Upper lobe of left lung (tissue), 6 donors: ENCODE measurements at regions not wholly inside any gene's neighbourhood (a gene's known extent, or its start where the extent isn't known, plus 50 kb on each side); places are given as distances from the start of the nearest gene placed in this dataset.
"Not testable (repeated sequence)": the region's sequence is repeated elsewhere in the genome, so short reads cannot be mapped to it uniquely, and the experiment has no call there.

ENCODE experiments used
- ATAC-seq, 2 donors: fragments of 200-7000 bp; cut with Tn5 transposase; one replicate each; pipeline ENCODE4 v1.9.1; 2022; ENCODE audit warnings: mild to moderate bottlenecking in 2 of 2, moderate library complexity in 2 of 2; ENCODE audit not compliant: low FRiP score in 2 of 2
- DNase-seq, 2 donors: peaks; one replicate each; pipeline ENCODE4 v3.0.0-alpha.2; 2019 to 2020
- H3K27ac ChIP-seq, 4 donors: fragments of 200-600 bp; sonication (generic); one replicate each; pipeline ENCODE4 v1.5.1; 2016 to 2019
- H3K27me3 ChIP-seq, 4 donors: fragments of 200-600 bp; sonication (generic); one replicate each; pipeline ENCODE4 v1.5.1; 2017 to 2019
- H3K36me3 ChIP-seq, 4 donors: fragments of 200-600 bp; sonication (generic); one replicate each; pipeline ENCODE4 v1.5.1; 2016 to 2019
- H3K4me1 ChIP-seq, 4 donors: fragments of 200-600 bp; sonication (generic); one replicate each; pipeline ENCODE4 v1.5.1; 2018 to 2019
- H3K4me3 ChIP-seq, 4 donors: fragments of 200-600 bp; sonication (generic); one replicate each; pipeline ENCODE4 v1.5.1; 2017 to 2019; ENCODE audit warnings: mild to moderate bottlenecking in 2 of 4, moderate library complexity in 1 of 4
- H3K9me3 ChIP-seq, 4 donors: fragments of 200-600 bp; sonication (generic); one replicate each; pipeline ENCODE4 v1.5.1; 2018 to 2019
- CTCF ChIP-seq, 6 experiments: fragments of 450-650 bp in 4 of 6; fragments of 200-600 bp in 2 of 6; sonication (generic) in 2 of 6; IDR thresholded peaks; one replicate each; pipeline ENCODE4 v1.5.1; 2016 to 2019; ENCODE audit warnings: antibody characterized with exemption in 6 of 6
- EP300 ChIP-seq, 4 donors: sonication (generic); formaldehyde crosslinking; IDR thresholded peaks; one replicate each; pipeline ENCODE4 v1.5.1; 2017; ENCODE audit warnings: antibody characterized with exemption in 4 of 4, control low read depth in 2 of 4
- POLR2A ChIP-seq, 4 donors: fragments of 450-650 bp; IDR thresholded peaks; one replicate each; pipeline ENCODE4 v1.5.1; 2016 to 2017; ENCODE audit warnings: antibody characterized with exemption in 4 of 4, mild to moderate bottlenecking in 2 of 4
- POLR2AphosphoS5 ChIP-seq, 2 donors: sonication (generic); formaldehyde crosslinking; IDR thresholded peaks; one replicate each; pipeline ENCODE4 v1.5.1; 2017; ENCODE audit warnings: antibody characterized with exemption in 2 of 2
- WGBS, 2 donors: methylation state at CpG; one replicate each; pipeline ENCODE4 v1.1.5; 2017 to 2018; 5-methylcytosine and 5-hydroxymethylcytosine counted together
- donor health status: DM: no; HTN: no; CAD: no; lungs with moderate emphysema.
- donor health status: DM: no; HTN: yes; CAD: no; lungs with severe emphysema.

GRCh38 chr6:119497988-119498727 lies 148.6 kb upstream of the MAN1A1 start:
- DNase-seq (no peak), ATAC-seq (no peak)
- no peaks in the 10 kb centered on the region for H3K36me3 ChIP-seq
- no peaks in the 10 kb centered on the region for H3K9me3 ChIP-seq
- H3K27me3 ChIP-seq: no peaks in the 10 kb centered on the region
- H3K4me1 ChIP-seq: no peaks in the 10 kb centered on the region
- H3K4me3 ChIP-seq: no peak overlapping the region
- no peak overlapping the region for H3K27ac ChIP-seq
- 89 to 90% methylated on average over 3 of the region's 3 CpGs for WGBS, 2 donors
- TF ChIP-seq POLR2AphosphoS5 (IDR thresholded peaks at IDR 0.05) (no peak), POLR2A (IDR thresholded peaks at IDR 0.05) (no peak), EP300 (IDR thresholded peaks at IDR 0.05) (no peak), CTCF (IDR thresholded peaks at IDR 0.05) (no peak)

GRCh38 chr6:119495230-119495683 lies 145.7 kb upstream of the MAN1A1 start:
- TF ChIP-seq POLR2AphosphoS5 (IDR thresholded peaks at IDR 0.05): no peak
- TF ChIP-seq CTCF (IDR thresholded peaks at IDR 0.05): no peak
- no peak for TF ChIP-seq POLR2A (IDR thresholded peaks at IDR 0.05)
- no peak for TF ChIP-seq EP300 (IDR thresholded peaks at IDR 0.05)
- H3K4me3 ChIP-seq: no peak overlapping the region
- DNase-seq (no peak), ATAC-seq (no peak)
- no peaks in the 10 kb centered on the region for H3K9me3 ChIP-seq
- H3K27me3 ChIP-seq: no peaks in the 10 kb centered on the region
- H3K4me1 ChIP-seq: no peaks in the 10 kb centered on the region
- WGBS, 2 donors: 69 to 75% methylated on average over 5 of the region's 5 CpGs
- H3K27ac ChIP-seq: no peak overlapping the region
- no peaks in the 10 kb centered on the region for H3K36me3 ChIP-seq

- Histone ChIP-seq H3K27me3 (no peaks in the 10 kb centered on the region), H3K36me3 (no peaks in the 10 kb centered on the region), H3K9me3 (no peaks in the 10 kb centered on the region), H3K27ac (no peak overlapping the region), H3K4me3 (no peak overlapping the region), H3K4me1 (no peaks in the 10 kb centered on the region)
- TF ChIP-seq CTCF (IDR thresholded peaks at IDR 0.05) (no peak), EP300 (IDR thresholded peaks at IDR 0.05) (no peak), POLR2A (IDR thresholded peaks at IDR 0.05) (no peak), POLR2AphosphoS5 (IDR thresholded peaks at IDR 0.05) (no peak)
- WGBS, 2 donors: 8 to 18% methylated on average over 1 of the region's 1 CpG
- no peak for ATAC-seq
- no peak for DNase-seq
Observed at GRCh38 chr6:119493980-119494379, 144.4 kb upstream of the MAN1A1 start.

GRCh38 chr6:119491112-119491511 lies 141.6 kb upstream of the MAN1A1 start:
- not testable (repeated sequence) for DNase-seq, H3K36me3 ChIP-seq, H3K4me1 ChIP-seq, H3K4me3 ChIP-seq, H3K27ac ChIP-seq, ATAC-seq, H3K27me3 ChIP-seq, H3K9me3 ChIP-seq
- WGBS, 2 donors: 92 to 96% methylated on average over 4 of the region's 4 CpGs

GRCh38 chr6:119490050-119490449 lies 140.5 kb upstream of the MAN1A1 start:
- not testable (repeated sequence) for H3K4me1 ChIP-seq, H3K27ac ChIP-seq, H3K27me3 ChIP-seq, H3K4me3 ChIP-seq, H3K36me3 ChIP-seq, H3K9me3 ChIP-seq, DNase-seq, ATAC-seq
- WGBS, 2 donors: 95 to 96% methylated on average over 1 of the region's 1 CpG

- ATAC-seq: peak in 1 of 2 donors; percentile 58
- DNase-seq: no peak
- no peak overlapping the region for H3K27ac ChIP-seq
Observed at GRCh38 chr6:119484598-119484997, 135.0 kb upstream of the MAN1A1 start.

More at GRCh38 chr6:119484598-119484997, 135.0 kb upstream of the MAN1A1 start:
- Histone ChIP-seq H3K4me3 (no peak overlapping the region), H3K4me1 (no peaks in the 10 kb centered on the region), H3K36me3 (no peaks in the 10 kb centered on the region), H3K9me3 (no peaks in the 10 kb centered on the region), H3K27me3 (no peaks in the 10 kb centered on the region)
- WGBS, 2 donors: 60 to 64% methylated on average over 5 of the region's 5 CpGs
- TF ChIP-seq EP300 (IDR thresholded peaks at IDR 0.05): no peak
- TF ChIP-seq POLR2AphosphoS5 (IDR thresholded peaks at IDR 0.05): no peak
- no peak for TF ChIP-seq POLR2A (IDR thresholded peaks at IDR 0.05)
- no peak for TF ChIP-seq CTCF (IDR thresholded peaks at IDR 0.05)
